ENCODE measurements at regions not wholly inside any gene's neighbourhood (a gene's known extent, or its start where the extent isn't known, plus 50 kb on each side); places are given as distances from the start of the nearest gene placed in this dataset.

DNA sequence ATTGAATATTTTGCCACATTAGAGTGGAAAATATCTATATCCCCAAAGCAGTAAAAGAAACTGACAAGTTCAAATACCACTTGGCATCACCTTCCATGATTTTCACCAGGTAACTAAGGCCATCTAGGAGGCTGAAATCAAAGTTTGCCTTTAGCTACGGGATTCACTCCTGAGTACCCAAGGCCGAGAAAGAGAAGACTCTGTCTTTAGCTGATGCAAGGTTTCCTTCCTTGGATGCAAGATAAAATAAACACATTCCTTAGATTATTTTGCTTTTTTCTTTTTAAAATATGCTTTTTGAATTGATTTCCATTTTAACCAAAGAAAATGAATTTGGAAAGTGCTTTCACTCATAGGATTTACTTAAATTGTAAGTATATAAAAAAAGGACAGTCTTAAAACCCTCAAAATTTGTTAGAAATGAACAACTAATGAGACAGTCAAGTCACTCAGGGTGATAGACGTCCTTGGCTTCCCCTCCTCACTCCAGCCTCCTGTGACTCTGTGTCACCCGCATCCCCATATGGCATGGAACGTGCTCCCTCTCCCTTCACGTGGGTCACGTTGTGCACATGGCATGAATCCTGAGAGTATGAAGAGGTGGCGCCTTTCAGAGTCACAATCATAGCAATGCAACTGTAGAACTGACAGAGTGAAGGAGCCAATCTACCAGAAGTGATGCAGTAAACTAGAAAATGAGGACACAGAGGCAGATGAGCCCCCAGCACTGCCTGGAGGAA, 148.4 kb downstream of the RTP4 start:
- Histone ChIP-seq H3K4me3 (ENCODE audit: low read depth, low read length) (no peak overlapping the region), H3K36me3 (ENCODE audit: control insufficient read depth, insufficient read depth, low read length) (no peaks in the 10 kb centered on the region), H3K27me3 (ENCODE audit: control insufficient read depth, insufficient read depth, low read length) (no peaks in the 10 kb centered on the region)
- no peak for DNase-seq (ENCODE audit: low read depth)
- TF ChIP-seq, protein P1, sequence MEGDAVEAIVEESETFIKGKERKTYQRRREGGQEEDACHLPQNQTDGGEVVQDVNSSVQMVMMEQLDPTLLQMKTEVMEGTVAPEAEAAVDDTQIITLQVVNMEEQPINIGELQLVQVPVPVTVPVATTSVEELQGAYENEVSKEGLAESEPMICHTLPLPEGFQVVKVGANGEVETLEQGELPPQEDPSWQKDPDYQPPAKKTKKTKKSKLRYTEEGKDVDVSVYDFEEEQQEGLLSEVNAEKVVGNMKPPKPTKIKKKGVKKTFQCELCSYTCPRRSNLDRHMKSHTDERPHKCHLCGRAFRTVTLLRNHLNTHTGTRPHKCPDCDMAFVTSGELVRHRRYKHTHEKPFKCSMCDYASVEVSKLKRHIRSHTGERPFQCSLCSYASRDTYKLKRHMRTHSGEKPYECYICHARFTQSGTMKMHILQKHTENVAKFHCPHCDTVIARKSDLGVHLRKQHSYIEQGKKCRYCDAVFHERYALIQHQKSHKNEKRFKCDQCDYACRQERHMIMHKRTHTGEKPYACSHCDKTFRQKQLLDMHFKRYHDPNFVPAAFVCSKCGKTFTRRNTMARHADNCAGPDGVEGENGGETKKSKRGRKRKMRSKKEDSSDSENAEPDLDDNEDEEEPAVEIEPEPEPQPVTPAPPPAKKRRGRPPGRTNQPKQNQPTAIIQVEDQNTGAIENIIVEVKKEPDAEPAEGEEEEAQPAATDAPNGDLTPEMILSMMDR (IDR thresholded peaks at IDR 0.05; ENCODE audit: insufficient read depth, low read depth, low read length): no peak
- ChIA-PET CTCF (interaction anchor here (1.0 kb wide), 1 partner anchor 197 kb away, joined by 5 read pairs; no protein-coding TSS in a partner anchor), POLR2A (no interaction called here)

DNA sequence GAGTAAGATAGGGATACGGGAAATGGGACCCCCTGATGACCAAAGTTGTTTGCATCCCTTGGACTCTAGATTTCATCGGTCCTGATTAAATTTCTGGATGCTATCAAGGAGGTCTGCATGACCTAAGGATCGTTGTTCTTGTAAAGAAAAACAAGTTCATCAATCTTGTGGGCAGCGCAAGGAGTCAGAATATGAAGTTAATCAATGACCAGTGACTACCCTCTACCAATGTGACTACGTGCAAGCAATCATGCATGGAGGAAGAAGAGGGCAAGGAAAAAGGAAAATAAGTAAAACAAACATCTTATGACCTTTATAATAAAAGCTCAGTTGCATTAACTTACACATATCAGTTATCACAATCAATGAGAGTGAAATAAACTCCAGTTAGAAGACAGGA, 139.7 kb downstream of the RTP4 start:
- no peak for DNase-seq (ENCODE audit: low read depth)
- no peak overlapping the region for H3K4me3 ChIP-seq (ENCODE audit: low read depth, low read length)
- POLR2A ChIA-PET: no interaction called here
- TF ChIP-seq, protein P1 (IDR thresholded peaks at IDR 0.05; ENCODE audit: insufficient read depth, low read depth, low read length): no peak
- H3K36me3 ChIP-seq (ENCODE audit: control insufficient read depth, insufficient read depth, low read length): no peaks in the 10 kb centered on the region
- CTCF ChIA-PET: no interaction called here
- no peaks in the 10 kb centered on the region for H3K27me3 ChIP-seq (ENCODE audit: control insufficient read depth, insufficient read depth, low read length)

DNA sequence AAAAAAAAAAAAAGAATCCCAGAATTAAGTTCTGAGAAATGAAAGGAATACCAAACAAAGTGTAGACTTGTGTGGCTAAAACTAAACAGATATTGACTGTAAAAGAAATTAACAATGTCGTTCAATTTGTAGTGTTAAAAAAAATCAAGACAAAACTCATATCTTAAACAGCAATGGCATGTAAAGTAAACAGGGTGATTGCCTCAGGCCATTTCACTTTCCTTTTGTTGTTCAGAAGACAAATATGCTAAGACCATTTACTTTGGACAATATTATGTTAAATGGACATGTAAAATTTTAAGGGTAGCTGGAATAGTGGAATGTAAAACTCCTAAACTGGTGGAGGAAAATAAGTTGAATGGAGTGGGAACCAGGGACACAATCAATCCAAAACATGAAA, 139.1 kb downstream of the RTP4 start:
- POLR2A ChIA-PET: no interaction called here
- TF ChIP-seq, protein P1 (IDR thresholded peaks at IDR 0.05; ENCODE audit: insufficient read depth, low read depth, low read length): no peak
- peak; percentile 18 for DNase-seq (ENCODE audit: low read depth)
- no peaks in the 10 kb centered on the region for H3K36me3 ChIP-seq (ENCODE audit: control insufficient read depth, insufficient read depth, low read length)
- H3K27me3 ChIP-seq (ENCODE audit: control insufficient read depth, insufficient read depth, low read length): no peaks in the 10 kb centered on the region
- H3K4me3 ChIP-seq (ENCODE audit: low read depth, low read length): no peak overlapping the region
- CTCF ChIA-PET: no interaction called here

DNA sequence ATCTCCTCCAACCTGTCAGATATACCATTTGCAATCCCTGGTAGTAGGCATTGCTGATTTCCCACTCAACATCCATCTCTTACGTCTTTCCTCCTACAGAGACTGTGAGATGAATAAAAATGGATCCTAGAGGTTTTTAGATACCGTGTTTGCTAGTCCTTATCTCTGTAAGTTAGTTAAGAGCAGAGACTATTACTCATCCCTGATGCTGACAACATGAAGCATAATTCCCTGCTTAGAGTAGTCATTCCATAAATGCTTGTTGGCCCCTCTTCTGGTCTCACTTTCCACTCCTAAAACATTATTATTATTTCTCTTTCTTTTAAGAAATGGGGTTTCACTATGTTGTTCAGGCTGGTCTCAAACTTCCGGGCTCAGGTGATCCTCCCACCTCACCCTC, 136.2 kb downstream of the RTP4 start:
- ChIA-PET CTCF (interaction anchor here (1.0 kb wide), 1 partner anchor 186 kb away, joined by 3 read pairs; no protein-coding TSS in a partner anchor), POLR2A (no interaction called here)
- Histone ChIP-seq H3K27me3 (ENCODE audit: control insufficient read depth, insufficient read depth, low read length) (no peaks in the 10 kb centered on the region), H3K4me3 (ENCODE audit: low read depth, low read length) (no peak overlapping the region), H3K36me3 (ENCODE audit: control insufficient read depth, insufficient read depth, low read length) (no peaks in the 10 kb centered on the region)
- DNase-seq (ENCODE audit: low read depth): no peak
- TF ChIP-seq, protein P1 (IDR thresholded peaks at IDR 0.05; ENCODE audit: insufficient read depth, low read depth, low read length): no peak

DNA sequence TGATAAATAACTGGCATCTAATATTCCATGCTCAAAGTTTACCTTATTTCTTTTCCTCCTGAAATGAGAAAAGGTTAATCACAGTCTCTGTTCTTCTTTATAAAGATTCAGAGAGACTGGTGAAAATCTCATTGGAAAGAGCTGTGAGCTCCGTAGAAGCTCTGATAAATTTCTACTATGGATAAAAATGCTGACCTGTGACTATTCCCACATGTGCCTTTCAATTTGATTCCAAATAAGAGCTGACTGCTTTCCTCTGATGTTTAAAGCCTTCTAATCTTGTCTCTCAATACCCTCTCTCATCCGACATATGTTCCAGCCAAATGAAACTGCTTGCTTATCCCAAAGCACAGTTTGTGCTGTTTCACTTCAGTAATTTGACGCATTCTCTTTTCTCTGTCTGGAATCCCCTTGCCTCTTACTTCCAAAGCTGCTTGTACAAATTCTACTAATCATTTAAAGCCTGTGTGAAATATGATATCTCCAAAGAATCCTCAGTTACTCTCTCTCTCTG, 130.1 kb downstream of the RTP4 start:
- DNase-seq (ENCODE audit: low read depth): no peak
- Histone ChIP-seq H3K27me3 (ENCODE audit: control insufficient read depth, insufficient read depth, low read length) (no peaks in the 10 kb centered on the region), H3K36me3 (ENCODE audit: control insufficient read depth, insufficient read depth, low read length) (no peaks in the 10 kb centered on the region), H3K4me3 (ENCODE audit: low read depth, low read length) (no peak overlapping the region)
- POLR2A ChIA-PET: interaction anchor here (0.6 kb wide), 1 partner anchor 53 kb away, joined by 3 read pairs; no protein-coding TSS in a partner anchor
- TF ChIP-seq, protein P1 (IDR thresholded peaks at IDR 0.05; ENCODE audit: insufficient read depth, low read depth, low read length): no peak
- CTCF ChIA-PET: interaction anchor here (0.6 to 1.4 kb wide), 2 partner anchors 20 to 118 kb away, joined by 3 to 4 read pairs; no protein-coding TSS in a partner anchor
